CD4-positive, alpha-beta T cell treated with Interleukin-21 for 1 hour (primary cell): ENCODE measurements at regions not wholly inside any gene's neighbourhood (a gene's known extent, or its start where the extent isn't known, plus 50 kb on each side); places are given as distances from the start of the nearest gene placed in this dataset.

Source experiments
- DNase-seq: peaks from one replicate; pipeline ENCODE4 v3.0.0-alpha.2; 2020

GRCh38 chr5:61744690-61745619 lies 412.9 kb downstream of the ZSWIM6 start:
- no peak for DNase-seq

GRCh38 chr5:61746831-61747575 lies 414.9 kb downstream of the ZSWIM6 start:
- DNase-seq = no peak

DNA sequence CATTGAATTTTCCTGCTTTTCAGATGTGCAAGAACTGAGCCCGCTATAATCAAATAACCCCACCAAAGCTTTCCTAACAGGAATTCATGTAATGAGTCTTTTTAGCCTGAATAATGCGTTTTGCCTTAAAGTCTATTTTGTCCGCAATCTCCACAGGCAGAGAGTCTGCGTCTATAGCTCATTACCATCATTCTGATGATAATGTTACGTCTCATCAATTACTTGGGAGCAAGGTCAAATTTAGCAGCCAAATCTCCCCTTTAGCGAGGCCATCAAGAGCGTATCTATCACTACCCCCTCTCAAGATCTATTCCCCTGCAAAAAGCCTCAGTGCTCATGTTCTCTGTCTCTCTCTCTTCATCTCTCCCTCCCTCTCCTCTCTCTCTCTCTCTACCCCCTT lies 416.1 kb downstream of the ZSWIM6 start:
- no peak for DNase-seq

DNA sequence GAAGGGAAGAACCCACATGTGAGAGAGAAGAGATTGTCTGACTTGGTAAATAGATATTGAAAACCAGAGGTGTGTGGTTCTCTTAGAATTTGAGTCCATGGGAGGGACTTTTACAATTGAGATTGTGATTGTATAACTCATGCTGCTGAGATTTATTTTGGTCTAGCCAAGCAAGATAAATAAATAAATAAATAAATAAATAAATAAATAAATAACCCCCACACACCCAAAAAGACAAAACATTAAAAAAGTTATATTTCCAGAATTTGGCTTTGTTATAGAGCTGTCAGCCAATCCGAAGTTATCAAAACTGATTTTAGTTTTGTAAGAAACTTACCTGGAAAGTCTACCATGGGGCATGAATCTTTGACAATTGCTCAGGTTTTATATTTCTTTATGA lies 416.6 kb downstream of the ZSWIM6 start:
- DNase-seq = no peak

- DNase-seq = no peak
Measured at GRCh38 chr5:61752588-61752987, 420.5 kb downstream of the ZSWIM6 start.

GRCh38 chr5:61754792-61755191 lies 422.7 kb downstream of the ZSWIM6 start:
- DNase-seq = no peak

DNA sequence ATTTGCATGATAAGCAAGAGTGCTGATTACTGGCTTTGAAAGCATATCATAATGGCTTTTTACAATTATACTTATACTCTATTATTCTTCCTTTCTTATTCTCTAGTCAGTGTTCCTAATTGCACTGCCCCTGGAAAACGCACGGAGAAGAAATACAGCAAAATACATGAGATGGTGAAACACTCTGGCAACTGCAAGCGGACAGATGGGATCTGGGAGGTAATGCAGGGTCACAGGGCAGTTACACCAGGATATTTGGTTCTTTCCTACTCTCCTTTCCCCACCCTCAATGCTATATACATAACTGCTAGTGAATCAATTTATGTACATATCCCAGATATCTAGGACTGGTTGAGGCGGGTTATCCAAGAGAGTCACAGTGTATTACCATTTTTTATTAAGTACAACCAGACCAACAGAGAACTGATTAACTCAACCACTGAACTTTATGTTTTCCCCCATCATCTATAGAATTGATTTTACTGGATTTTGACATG lies 423.7 kb downstream of the ZSWIM6 start:
- DNase-seq = no peak

DNA sequence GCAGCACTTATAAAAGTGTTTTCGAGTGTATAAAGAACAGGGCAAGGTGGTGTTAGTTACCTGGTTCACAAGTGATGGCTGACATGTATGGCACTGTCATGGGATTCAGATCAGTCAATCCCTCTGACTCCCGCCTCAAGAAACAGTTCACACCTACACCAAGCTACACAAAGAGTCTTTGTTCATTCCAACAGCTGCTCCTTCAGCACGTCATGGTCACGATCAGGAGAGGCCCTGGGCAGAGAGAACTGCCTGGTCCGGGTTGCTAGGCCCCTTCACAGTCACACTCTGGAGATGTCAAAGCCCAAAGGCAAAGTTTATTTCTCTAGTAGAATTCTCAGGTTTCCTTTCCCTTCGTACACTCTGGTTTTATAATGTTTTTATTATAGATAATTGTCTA lies 426.7 kb downstream of the ZSWIM6 start:
- no peak for DNase-seq

GRCh38 chr5:61765471-61765870 lies 433.4 kb downstream of the ZSWIM6 start:
- DNase-seq = no peak

DNA sequence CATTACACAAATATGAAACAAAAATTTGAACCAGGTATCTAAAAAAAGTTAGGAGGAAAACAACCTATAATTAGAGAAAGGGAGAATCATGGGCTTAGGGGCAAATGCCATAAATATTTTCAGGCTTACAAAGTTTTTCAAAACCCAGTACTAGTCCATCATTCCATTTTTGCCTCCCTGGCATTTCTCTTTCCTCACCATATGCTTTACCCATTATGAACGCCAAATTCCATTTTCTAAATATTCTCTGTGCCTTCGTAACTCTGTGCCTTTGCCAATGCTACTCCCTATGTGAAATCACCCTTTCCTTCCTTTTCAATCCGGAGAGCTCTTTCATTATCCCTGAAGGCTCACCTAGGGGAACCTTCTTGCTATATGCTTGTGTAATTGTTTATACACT lies 434.1 kb downstream of the ZSWIM6 start:
- DNase-seq = no peak

- DNase-seq = no peak
Measured at GRCh38 chr5:61767231-61768080, 435.4 kb downstream of the ZSWIM6 start.

GRCh38 chr5:61768692-61769281 lies 436.7 kb downstream of the ZSWIM6 start:
- DNase-seq = no peak

GRCh38 chr5:61771062-61771461 lies 439.0 kb downstream of the ZSWIM6 start:
- DNase-seq = no peak

- no peak for DNase-seq
Measured at GRCh38 chr5:61771808-61772207, 439.8 kb downstream of the ZSWIM6 start.

GRCh38 chr5:61775901-61776300 lies 443.8 kb downstream of the ZSWIM6 start:
- DNase-seq = no peak

DNA sequence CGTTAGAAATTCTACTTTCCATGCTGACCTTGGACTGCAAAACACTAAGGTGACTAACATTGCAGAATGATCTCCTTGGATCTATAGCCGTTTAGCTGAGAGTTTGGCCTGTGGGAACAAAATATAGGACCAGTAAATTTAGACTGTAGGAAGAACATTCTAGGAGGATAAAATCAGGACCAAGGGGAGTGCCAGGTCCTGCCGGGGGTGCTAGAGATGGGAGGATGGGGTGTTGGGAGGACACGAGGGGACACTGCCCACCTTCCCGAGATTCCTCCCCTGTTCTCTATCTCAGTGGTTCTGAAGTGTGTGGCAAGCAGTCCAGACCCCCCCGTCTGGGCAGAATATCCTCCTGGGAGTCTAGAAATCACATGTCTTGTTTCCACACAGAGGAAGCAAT lies 445.2 kb downstream of the ZSWIM6 start:
- no peak for DNase-seq

DNA sequence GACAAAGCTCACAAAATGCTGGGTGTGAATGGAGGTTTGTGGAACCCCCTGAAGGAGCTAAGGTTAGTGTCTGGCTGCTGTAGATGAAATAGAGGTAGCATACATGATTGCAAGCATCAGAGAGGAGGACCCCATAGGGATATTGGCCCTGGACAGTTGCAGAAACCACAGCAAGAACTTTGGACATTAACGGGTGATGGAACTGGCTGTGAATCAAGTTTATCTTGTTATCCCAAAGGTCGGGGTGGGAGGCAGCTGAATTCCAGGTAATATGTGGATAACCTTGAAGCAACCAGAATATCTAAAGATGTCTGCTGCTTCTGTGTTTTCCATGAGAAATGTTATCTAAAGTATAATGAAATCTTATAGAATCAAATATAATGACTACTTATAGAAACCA lies 447.7 kb downstream of the ZSWIM6 start:
- DNase-seq = no peak

DNA sequence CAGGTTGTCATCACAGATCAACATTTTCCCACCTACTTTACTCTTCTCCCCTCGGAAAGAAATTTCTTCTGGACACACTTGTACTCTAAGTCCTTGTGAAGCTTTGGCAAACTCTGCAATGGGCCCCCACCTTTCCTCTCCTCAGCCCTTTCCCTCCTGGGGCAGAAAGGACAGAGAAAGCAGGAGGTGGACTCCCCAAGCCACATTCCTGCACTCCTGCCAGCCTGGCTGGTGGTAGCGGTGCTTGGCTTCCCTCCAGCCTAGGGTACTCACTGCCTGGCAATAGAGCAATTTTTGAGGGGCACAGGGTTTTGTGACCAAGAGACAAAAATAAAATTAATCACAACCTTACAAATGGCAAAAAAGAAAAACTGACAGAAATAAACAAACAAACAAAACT lies 451.4 kb downstream of the ZSWIM6 start:
- no peak for DNase-seq

GRCh38 chr5:61784341-61784740 lies 452.3 kb downstream of the ZSWIM6 start:
- no peak for DNase-seq

- DNase-seq = no peak
Measured at GRCh38 chr5:61788548-61788947, 456.5 kb downstream of the ZSWIM6 start.

DNA sequence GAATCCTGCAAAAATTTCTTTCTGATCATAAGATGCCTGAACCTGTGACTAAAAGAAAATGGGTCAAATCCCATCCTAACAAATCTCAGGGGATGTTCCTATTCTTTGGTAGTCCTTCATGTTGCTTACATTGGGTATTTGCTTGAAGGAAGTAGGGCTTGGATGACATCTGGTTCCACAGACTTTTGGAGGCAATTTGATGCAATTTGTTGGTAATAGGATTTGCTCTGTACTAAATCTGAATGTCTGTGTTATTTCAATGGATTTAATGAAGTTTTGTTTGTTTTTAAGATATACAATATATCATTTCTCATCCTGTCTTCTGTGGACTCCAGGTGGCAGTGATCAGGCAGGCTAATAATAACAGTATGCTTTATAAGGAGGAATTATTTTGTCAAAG lies 457.9 kb downstream of the ZSWIM6 start:
- DNase-seq = no peak

DNA sequence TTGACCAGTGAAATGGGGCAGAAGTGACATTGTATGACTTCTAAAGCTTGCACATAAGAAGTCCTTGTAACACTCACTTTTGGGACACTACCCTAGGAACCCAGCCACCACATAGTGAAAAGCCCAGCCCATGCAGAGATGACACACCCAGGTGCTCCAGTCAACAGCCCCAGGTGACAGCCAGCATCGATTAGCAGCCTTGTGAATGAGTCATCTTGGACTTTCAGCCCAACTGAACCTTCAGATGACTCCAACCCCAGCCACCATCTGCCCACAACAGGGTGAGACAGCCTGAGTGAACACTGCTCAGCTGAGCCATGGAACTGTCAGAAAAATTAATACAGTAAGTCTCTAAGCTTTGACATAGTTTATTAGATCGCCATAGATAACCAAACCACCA lies 458.6 kb downstream of the ZSWIM6 start:
- DNase-seq = no peak

DNA sequence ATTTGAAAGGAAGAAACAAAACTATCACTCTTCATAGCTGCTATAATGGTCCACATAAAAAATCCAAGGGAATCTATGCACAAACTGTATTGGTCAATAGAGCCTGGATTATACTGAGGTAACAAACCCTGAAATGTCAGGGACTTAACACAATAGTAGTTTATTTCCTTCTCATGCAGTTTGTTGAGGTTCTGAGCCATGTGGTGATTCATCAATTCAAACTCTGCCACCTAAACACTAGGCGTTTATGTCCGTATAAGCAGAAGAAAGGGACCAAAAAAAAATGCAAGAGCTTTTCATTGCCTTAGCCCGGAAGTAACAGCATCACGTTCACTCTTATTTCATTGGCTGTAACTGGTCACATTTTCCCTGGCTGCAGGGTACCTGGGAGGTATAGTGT lies 464.7 kb downstream of the ZSWIM6 start:
- DNase-seq = no peak
